GM12878 (cell line): ENCODE measurements at regions not wholly inside any gene's neighbourhood (a gene's known extent, or its start where the extent isn't known, plus 50 kb on each side); places are given as distances from the start of the nearest gene placed in this dataset.
A peak's percentile ranks its signal among the peaks of the same experiment; 100 is the strongest.

Experiments
- CHD2 ChIP-seq: IDR thresholded peaks from 2 replicates; pipeline ENCODE4 v1.6.1; 2011; ENCODE audit warnings: low read depth, low read length, improper control_type of control experiment, borderline replicate concordance
- CREM ChIP-seq: IDR thresholded peaks from 2 replicates; pipeline ENCODE4 v1.6.1; 2014; ENCODE audit warnings: antibody characterized with exemption, low read depth
- NFXL1 ChIP-seq: fragments of 450-650 bp; IDR thresholded peaks from 2 replicates; pipeline ENCODE4 v1.6.1; 2017; ENCODE audit warnings: antibody characterized with exemption, mild to moderate bottlenecking, borderline replicate concordance
- PAX8 ChIP-seq: fragments of 450-650 bp; IDR thresholded peaks from 2 replicates; pipeline ENCODE4 v1.6.1; 2017; ENCODE audit warnings: mild to moderate bottlenecking, moderate library complexity
- POLR2A ChIP-seq: IDR thresholded peaks from 2 replicates; pipeline ENCODE4 v1.6.1; 2011; ENCODE audit warnings: low read depth, mild to moderate bottlenecking, low read length
- POLR2AphosphoS2 ChIP-seq: IDR thresholded peaks from 2 replicates; pipeline ENCODE4 v1.6.1; 2011; ENCODE audit warnings: low read depth, mild to moderate bottlenecking, low read length, improper control_type of control experiment, moderate library complexity
- RAD51 ChIP-seq: fragments of 450-650 bp; IDR thresholded peaks from 2 replicates; pipeline ENCODE4 v1.6.1; 2016; ENCODE audit warnings: moderate library complexity, mild to moderate bottlenecking, inconsistent platforms
- RUNX3 ChIP-seq: IDR thresholded peaks from 2 replicates; pipeline ENCODE4 v1.6.1; 2012; ENCODE audit warnings: low read length, inconsistent platforms
- SP1 ChIP-seq: IDR thresholded peaks from one replicate; pipeline ENCODE4 v1.6.1; 2011; ENCODE audit warnings: low read depth, low read length
- SREBF1 ChIP-seq: IDR thresholded peaks from 2 replicates; pipeline ENCODE4 v1.6.1; 2012; ENCODE audit warnings: mild to moderate bottlenecking, low read length
- STAT1 ChIP-seq: fragments of 450-650 bp; conservative IDR thresholded peaks from 2 replicates; pipeline ENCODE4 v1.6.1; 2014; ENCODE audit warnings: antibody characterized with exemption, mild to moderate bottlenecking
- STAT3 ChIP-seq: IDR thresholded peaks from 2 replicates; pipeline ENCODE4 v1.6.1; 2011; ENCODE audit warnings: low read depth, low read length, improper control_type of control experiment
- TCF12 ChIP-seq: IDR thresholded peaks from 2 replicates; pipeline ENCODE4 v1.6.1; 2011; ENCODE audit warnings: low read depth, mild to moderate bottlenecking, low read length
- ZNF207 ChIP-seq: fragments of 450-650 bp; IDR thresholded peaks from 2 replicates; pipeline ENCODE4 v1.6.1; 2014; ENCODE audit warnings: antibody characterized with exemption, mild to moderate bottlenecking, borderline replicate concordance
- TF ChIP-seq, protein P1 (sequence below): fragments of 450-650 bp; IDR thresholded peaks from 2 replicates; pipeline ENCODE4 v1.6.1; 2016; ENCODE audit warnings: mild to moderate bottlenecking, moderate library complexity, borderline replicate concordance
- TF ChIP-seq, protein P2 (sequence below): IDR thresholded peaks from 2 replicates; pipeline ENCODE4 v1.6.1; 2011; ENCODE audit warnings: borderline replicate concordance, low read depth, mild to moderate bottlenecking, moderate library complexity, low read length; ENCODE audit not compliant: insufficient read depth, poor library complexity, severe bottlenecking
- TF ChIP-seq, protein P3 (sequence below): fragments of 450-650 bp; conservative IDR thresholded peaks from 2 replicates; pipeline ENCODE4 v1.6.1; 2017; ENCODE audit warnings: mild to moderate bottlenecking, moderate library complexity
- TF ChIP-seq, protein P4 (sequence below): fragments of 450-650 bp; IDR thresholded peaks from 2 replicates; pipeline ENCODE4 v1.6.1; 2016; ENCODE audit warnings: mild to moderate bottlenecking
- TF ChIP-seq, protein P5 (sequence below): IDR thresholded peaks from 2 replicates; pipeline ENCODE4 v1.6.1; 2011; ENCODE audit warnings: borderline replicate concordance, low read depth, mild to moderate bottlenecking, moderate library complexity, mixed read lengths, low read length; ENCODE audit not compliant: insufficient read depth; ENCODE audit errors: extremely low read length
- TF ChIP-seq, protein P6 (sequence below): IDR thresholded peaks from 2 replicates; pipeline ENCODE4 v1.6.1; 2011; ENCODE audit warnings: low read depth, low read length, improper control_type of control experiment, borderline replicate concordance

DNA sequence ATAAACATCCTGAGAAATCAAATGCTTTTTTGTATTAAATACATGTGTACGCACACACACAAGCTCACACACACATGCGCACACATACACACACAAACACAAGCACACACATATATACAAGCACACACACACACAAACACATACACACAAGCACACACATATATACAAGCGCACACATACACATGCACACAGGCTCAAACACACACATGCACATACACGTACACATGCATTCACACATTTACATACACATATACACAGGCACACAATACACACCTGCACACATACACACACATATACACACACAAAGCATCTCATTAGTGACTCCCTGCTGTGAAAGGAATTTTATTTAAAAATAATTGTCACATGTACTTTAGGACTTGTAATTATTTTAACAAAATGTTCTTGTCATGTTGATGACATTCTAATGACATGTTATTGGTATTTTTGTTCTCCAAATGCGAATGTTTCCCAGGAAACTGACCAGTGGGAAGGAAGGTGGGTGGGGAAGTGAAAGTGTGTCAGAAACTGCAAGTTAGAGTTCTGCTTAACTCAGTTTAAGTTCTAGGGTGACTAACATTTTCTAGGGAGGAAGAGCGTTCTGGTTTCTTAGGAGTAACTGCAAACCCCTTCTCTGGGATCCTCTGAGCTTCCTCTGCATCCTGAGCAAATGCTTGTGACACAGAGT is 113.9 kb upstream of the ZNF217 start (continued):
- TF ChIP-seq, protein P1, sequence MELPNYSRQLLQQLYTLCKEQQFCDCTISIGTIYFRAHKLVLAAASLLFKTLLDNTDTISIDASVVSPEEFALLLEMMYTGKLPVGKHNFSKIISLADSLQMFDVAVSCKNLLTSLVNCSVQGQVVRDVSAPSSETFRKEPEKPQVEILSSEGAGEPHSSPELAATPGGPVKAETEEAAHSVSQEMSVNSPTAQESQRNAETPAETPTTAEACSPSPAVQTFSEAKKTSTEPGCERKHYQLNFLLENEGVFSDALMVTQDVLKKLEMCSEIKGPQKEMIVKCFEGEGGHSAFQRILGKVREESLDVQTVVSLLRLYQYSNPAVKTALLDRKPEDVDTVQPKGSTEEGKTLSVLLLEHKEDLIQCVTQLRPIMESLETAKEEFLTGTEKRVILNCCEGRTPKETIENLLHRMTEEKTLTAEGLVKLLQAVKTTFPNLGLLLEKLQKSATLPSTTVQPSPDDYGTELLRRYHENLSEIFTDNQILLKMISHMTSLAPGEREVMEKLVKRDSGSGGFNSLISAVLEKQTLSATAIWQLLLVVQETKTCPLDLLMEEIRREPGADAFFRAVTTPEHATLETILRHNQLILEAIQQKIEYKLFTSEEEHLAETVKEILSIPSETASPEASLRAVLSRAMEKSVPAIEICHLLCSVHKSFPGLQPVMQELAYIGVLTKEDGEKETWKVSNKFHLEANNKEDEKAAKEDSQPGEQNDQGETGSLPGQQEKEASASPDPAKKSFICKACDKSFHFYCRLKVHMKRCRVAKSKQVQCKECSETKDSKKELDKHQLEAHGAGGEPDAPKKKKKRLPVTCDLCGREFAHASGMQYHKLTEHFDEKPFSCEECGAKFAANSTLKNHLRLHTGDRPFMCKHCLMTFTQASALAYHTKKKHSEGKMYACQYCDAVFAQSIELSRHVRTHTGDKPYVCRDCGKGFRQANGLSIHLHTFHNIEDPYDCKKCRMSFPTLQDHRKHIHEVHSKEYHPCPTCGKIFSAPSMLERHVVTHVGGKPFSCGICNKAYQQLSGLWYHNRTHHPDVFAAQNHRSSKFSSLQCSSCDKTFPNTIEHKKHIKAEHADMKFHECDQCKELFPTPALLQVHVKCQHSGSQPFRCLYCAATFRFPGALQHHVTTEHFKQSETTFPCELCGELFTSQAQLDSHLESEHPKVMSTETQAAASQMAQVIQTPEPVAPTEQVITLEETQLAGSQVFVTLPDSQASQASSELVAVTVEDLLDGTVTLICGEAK: peak; percentile 24; the same call in 1 of the 2 replicates
- TF ChIP-seq ZNF207 (no peak), PAX8 (peak; percentile 49; the same call in 1 of the 2 replicates), POLR2A (no peak; the same call in 1 of the 2 replicates), NFXL1 (peak; percentile 87), CREM (no peak), RUNX3 (peak; percentile 40), STAT3 (no peak), STAT1 (no peak), SP1 (peak; percentile 7), POLR2AphosphoS2 (no peak), SREBF1 (no peak), RAD51 (no peak), CHD2 (peak; percentile 38; the same call in 1 of the 2 replicates), TCF12 (no peak)
- TF ChIP-seq, protein P2, sequence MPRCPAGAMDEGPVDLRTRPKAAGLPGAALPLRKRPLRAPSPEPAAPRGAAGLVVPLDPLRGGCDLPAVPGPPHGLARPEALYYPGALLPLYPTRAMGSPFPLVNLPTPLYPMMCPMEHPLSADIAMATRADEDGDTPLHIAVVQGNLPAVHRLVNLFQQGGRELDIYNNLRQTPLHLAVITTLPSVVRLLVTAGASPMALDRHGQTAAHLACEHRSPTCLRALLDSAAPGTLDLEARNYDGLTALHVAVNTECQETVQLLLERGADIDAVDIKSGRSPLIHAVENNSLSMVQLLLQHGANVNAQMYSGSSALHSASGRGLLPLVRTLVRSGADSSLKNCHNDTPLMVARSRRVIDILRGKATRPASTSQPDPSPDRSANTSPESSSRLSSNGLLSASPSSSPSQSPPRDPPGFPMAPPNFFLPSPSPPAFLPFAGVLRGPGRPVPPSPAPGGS: peak; percentile 61
- TF ChIP-seq, protein P3, sequence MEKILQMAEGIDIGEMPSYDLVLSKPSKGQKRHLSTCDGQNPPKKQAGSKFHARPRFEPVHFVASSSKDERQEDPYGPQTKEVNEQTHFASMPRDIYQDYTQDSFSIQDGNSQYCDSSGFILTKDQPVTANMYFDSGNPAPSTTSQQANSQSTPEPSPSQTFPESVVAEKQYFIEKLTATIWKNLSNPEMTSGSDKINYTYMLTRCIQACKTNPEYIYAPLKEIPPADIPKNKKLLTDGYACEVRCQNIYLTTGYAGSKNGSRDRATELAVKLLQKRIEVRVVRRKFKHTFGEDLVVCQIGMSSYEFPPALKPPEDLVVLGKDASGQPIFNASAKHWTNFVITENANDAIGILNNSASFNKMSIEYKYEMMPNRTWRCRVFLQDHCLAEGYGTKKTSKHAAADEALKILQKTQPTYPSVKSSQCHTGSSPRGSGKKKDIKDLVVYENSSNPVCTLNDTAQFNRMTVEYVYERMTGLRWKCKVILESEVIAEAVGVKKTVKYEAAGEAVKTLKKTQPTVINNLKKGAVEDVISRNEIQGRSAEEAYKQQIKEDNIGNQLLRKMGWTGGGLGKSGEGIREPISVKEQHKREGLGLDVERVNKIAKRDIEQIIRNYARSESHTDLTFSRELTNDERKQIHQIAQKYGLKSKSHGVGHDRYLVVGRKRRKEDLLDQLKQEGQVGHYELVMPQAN: 0 out of 2 replicates have a peak, but pooled peaks have one; percentile 0
- TF ChIP-seq, protein P4, sequence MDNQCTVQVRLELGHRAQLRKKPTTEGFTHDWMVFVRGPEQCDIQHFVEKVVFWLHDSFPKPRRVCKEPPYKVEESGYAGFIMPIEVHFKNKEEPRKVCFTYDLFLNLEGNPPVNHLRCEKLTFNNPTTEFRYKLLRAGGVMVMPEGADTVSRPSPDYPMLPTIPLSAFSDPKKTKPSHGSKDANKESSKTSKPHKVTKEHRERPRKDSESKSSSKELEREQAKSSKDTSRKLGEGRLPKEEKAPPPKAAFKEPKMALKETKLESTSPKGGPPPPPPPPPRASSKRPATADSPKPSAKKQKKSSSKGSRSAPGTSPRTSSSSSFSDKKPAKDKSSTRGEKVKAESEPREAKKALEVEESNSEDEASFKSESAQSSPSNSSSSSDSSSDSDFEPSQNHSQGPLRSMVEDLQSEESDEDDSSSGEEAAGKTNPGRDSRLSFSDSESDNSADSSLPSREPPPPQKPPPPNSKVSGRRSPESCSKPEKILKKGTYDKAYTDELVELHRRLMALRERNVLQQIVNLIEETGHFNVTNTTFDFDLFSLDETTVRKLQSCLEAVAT: peak; percentile 87
- TF ChIP-seq, protein P5, sequence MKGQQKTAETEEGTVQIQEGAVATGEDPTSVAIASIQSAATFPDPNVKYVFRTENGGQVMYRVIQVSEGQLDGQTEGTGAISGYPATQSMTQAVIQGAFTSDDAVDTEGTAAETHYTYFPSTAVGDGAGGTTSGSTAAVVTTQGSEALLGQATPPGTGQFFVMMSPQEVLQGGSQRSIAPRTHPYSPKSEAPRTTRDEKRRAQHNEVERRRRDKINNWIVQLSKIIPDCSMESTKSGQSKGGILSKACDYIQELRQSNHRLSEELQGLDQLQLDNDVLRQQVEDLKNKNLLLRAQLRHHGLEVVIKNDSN: no peak
- TF ChIP-seq, protein P6, sequence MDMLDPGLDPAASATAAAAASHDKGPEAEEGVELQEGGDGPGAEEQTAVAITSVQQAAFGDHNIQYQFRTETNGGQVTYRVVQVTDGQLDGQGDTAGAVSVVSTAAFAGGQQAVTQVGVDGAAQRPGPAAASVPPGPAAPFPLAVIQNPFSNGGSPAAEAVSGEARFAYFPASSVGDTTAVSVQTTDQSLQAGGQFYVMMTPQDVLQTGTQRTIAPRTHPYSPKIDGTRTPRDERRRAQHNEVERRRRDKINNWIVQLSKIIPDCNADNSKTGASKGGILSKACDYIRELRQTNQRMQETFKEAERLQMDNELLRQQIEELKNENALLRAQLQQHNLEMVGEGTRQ: no peak
